GM19372 (cell line): ENCODE measurements at regions not wholly inside any gene's neighbourhood (a gene's known extent, or its start where the extent isn't known, plus 50 kb on each side); places are given as distances from the start of the nearest gene placed in this dataset.

Experiments used
- ATAC-seq: cut with Tn5 transposase; IDR thresholded peaks from one replicate; pipeline ENCODE4 v1.9.1; 2021; ENCODE audit warnings: mild to moderate bottlenecking, low read depth, moderate library complexity; ENCODE audit not compliant: unreplicated experiment

DNA sequence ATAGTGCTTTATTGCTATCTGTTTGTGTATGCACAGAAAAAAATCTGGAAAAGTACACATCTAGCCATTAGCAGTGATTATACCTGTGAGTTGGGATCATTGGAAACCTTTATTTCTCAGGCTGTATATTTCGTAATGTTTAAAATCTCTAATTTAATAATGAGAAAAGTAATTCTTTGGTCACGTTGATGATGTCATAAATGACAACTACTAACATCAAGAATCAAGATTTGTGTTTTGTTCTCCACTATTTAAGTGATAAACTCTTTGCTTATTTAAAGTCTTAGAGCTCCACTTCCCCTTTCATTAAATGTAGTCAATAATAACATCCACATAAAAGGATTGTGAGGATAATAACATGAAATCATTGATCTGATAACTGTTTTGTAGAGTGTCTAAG, 126.2 kb downstream of the TMA16 start:
- no peak for ATAC-seq

- ATAC-seq = no peak
Measured at GRCh38 chr4:163621821-163622220, 127.3 kb downstream of the TMA16 start.

DNA sequence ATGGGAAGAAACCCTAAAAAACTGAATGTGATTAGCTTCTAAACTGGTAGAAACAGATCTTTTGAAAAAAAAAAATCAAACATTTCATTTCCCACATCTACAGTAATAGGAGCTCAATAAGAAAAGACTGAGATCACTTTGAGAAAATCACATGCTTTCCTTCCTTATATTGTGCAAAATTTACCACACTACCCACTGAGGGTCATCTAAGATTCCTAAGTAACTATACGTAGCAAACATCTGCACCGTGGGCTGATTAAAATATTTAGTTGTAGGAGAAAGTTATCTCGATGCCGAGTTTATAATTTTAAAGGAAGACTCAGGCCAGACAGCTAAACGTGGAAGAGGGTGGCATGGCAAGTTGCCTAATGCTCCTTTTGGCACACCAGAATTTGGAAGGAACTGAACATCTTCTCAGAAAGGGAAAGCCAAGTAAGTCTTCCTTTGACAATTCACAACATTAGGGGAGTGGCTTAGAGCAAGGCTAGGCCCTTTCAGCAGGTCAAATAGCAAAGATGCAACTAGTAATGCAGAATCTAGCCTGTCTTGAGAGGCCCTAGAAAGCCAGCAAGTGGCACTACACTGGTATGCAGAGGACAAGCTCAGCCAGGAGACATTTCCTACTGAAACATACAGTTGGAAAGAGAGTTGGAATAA, 128.0 kb downstream of the TMA16 start:
- ATAC-seq = no peak

DNA sequence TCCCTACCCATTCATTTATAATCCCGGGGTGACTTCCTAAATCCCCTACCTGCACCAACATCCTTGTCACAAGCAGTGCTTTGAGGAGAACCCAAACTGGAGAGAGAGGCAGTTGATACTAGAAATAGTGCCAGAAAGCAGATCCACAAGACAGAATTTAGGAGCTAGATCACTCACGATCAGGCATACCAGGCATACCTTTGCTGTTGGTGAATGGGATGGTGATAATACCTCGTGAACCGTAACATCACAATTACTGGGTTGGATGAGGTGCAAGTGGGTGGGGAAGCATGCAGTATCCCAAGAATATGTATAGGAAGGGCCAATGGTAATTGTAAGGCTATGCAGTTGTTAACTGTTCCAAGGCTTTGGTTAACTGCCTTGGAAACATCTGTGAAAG, 129.3 kb downstream of the TMA16 start:
- ATAC-seq = no peak

DNA sequence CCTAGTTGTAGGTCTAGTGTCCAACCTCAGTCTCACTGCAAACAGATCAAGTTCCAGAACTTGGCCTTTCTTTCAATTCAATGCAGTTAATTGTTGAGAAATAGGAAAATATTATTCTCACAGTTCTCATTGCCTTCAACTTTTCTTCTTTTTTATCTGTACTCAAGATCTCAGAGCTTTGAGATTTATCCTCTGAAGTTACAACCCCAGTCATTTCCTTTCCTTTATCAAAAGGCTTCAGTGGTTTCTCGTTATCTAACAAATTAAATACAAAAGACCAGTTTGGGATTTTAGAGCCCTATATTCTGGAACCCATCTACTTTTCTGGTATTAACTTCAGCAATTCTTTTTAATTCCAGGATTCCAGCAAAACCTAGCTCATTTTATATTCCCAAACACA, 130.2 kb downstream of the TMA16 start:
- ATAC-seq = no peak

DNA sequence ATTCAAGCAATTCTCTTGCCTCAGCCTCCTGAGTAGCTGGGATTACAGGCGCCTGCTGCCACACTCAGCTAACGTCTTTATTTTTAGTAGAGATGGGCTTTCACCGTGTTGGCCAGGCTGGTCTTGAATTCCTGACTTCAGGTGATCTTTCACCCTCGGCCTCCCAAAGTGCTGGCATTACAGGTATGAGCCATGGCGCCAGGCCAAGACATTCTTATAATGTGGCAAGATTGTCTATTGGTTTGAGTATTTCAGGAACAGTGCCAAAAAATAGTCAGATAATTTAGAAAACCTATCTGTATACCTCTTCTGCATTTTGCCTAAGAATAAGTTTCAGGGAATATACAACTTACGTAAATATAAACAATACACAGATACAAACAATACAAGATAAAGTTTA, 136.8 kb downstream of the TMA16 start:
- no peak for ATAC-seq

- no peak for ATAC-seq
Measured at GRCh38 chr4:163638909-163639308, 144.4 kb downstream of the TMA16 start.

- no peak for ATAC-seq
Measured at GRCh38 chr4:163649557-163650091, 155.1 kb downstream of the TMA16 start.

- no peak for ATAC-seq
Measured at GRCh38 chr4:163651761-163652160, 157.3 kb downstream of the TMA16 start.

GRCh38 chr4:163654621-163655020, 160.1 kb downstream of the TMA16 start:
- ATAC-seq = no peak

DNA sequence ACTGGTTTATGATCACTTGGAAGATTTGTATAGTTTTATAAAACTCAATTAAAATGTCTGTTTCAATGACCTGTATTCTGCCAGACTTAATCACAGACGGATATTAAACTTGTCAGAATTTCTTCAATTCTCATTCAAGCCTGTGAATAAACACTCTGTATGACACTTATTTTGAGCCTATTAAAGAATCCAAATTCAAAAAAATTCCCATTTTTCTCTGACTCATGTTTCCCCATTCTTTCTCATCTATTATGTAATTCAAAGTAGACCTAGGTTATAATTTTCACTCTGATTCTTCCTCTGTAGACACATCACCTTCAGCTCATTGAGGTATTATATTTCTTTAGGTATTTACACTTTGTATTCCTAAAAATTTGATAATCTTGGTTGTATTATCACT, 166.1 kb downstream of the TMA16 start:
- no peak for ATAC-seq

GRCh38 chr4:163662768-163663167, 168.3 kb downstream of the TMA16 start:
- peak; percentile 29 for ATAC-seq

GRCh38 chr4:163663454-163664225, 169.2 kb downstream of the TMA16 start:
- peak; percentile 74 for ATAC-seq

- ATAC-seq = no peak
Measured at GRCh38 chr4:163665101-163665500, 170.6 kb downstream of the TMA16 start.

DNA sequence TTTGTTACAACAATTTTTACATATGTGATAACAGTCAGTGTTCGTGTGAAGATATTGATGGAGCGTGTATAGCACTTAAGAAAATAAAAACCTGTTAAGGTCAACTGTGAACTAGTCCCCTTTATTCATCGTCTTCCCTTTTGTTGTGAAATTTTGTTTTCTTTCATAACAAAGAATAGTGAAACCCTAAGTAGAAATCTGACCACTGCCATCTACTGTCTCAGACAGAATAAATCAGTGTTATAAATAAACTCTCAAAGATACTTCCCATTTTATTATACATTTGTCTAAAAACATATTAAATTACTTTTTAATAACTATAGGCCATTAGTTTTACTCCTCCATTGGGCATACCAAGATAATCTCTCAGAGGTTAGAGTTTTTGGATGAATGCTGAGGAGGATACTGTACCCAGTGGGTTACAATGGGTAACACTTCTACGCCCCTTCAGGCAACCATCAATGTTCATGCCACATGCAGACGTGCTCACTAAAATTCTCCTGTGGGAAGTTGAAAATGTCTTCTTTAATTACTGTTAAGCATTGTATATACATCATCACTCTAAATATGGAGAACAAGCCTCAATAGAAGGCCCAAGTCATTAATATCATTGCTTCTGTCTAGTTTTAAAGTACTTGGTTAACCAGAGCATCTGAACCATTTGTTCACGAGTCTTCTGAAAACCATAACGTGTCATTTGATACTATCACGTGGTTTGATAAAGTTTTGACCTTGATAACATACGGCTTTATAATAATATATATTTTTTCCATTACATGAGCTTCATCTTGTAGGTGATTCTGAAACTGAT, 171.2 kb downstream of the TMA16 start:
- peak; percentile 34 for ATAC-seq

DNA sequence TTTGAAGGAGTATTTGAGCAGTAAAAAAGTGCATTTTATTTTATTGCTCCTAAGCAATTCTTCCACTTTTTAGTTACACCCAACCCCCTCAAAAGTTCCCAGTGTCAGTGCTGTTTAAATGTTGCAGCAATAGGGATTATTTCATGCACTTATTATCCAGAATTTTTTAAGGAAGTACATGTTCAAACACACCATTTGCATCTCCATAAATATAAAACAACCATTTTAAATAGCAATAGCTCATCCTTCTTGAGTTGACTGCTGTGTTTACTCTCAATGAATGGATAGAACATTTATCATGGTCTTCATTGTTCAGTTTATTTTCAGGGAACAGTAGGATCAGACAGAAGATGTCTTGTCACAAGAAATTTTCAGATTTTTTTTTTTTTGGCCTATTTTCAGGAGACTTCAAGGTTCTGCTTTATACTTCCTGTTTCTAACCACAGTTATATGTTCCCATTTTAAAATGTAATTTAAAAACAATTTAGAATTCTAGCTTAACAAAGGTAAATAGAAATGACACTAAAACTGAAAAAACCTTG, 171.9 kb downstream of the TMA16 start:
- no peak for ATAC-seq

GRCh38 chr4:163672751-163673150, 178.3 kb downstream of the TMA16 start:
- ATAC-seq = no peak

DNA sequence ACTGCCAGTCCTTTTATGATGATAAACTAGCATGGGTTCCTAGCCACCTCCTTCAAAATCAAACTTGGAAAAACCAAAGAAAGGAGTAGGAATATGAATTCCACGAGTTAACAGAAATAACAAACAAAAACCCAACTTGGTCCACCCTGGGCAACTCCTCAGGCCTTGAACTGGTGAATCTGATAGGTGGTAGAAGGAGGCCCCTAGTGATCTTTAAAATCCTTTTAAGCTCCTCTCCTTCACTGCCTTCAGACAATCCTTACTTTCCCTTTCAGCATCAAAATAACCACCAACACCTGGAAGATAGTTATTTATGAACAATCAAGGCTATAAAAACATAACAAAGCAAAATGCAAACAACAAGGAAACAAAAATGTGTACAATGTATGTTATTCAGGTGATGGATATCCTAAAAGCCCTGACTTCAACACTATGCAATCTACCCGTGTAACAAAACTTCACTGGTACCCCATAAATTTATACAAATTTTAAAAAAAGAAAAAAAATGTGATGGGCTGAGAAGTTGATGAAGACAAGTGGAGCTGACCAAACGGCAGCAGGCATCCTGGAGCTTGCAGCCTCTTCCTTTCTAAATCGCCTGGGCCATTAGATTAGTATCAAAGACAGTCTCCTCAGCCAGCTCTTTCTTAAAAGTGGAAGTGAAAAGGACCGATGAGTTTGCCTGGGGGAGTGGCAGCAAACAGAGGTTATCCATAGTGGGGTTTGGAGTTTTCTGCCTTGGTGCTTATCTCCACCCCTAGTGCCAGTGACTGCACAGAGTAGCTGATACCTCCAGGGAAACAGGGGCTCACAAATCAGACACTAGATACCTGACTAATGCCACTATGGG, 179.6 kb downstream of the TMA16 start:
- no peak for ATAC-seq

- ATAC-seq = no peak
Measured at GRCh38 chr4:163679189-163679588, 184.7 kb downstream of the TMA16 start.
